ENCODE measurements at regions not wholly inside any gene's neighbourhood (a gene's known extent, or its start where the extent isn't known, plus 50 kb on each side); places are given as distances from the start of the nearest gene placed in this dataset.

DNA sequence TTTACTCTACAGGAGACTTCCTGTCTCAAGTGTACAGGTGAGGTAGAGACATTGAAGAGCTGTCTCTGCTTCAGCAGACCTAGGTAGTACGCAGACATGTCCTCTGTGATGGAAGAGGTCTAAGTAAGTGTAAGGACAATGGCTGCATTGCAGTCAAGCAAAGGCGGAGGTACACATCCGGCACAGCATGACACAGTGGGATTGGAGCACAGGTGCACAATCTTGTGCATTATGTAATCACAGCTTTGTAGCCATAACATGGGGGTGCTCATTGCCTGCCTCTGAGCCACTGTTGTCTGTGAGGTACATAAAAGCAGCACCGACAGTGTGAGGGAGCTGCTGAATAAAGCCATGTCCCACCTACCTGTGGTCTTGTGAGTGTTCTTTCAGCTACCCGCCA, 66.4 kb upstream of the CCDC190 start:
- Histone ChIP-seq H3K4me1 (ENCODE audit: insufficient read depth, low read length) (no peaks in the 10 kb centered on the region), H3K27me3 (ENCODE audit: control insufficient read depth in 1 of 2, insufficient read depth in 2 of 2, low read length in 2 of 2) (peaks cover 0 to 2% of the 10 kb centered on the region in 2 experiments), H3K9me3 (ENCODE audit: control insufficient read depth in 1 of 2, insufficient read depth in 1 of 2, low read length in 2 of 2) (no peaks in the 10 kb centered on the region), H3K36me3 (ENCODE audit: insufficient read depth, low read length) (no peaks in the 10 kb centered on the region), H3K4me3 (ENCODE audit: low read length) (no peak overlapping the region), H3K27ac (ENCODE audit: low read depth in 1 of 2, low read length in 2 of 2) (no peak overlapping the region)
- POLR2A ChIA-PET = no interaction called here
- Mint-ChIP-seq H3K9me3 (no peaks in the 10 kb centered on the region), H3K27ac (no peak overlapping the region), H3K4me3 (no peak overlapping the region), H3K4me1 (ENCODE audit: low read depth) (no peaks in the 10 kb centered on the region), H3K27me3 (peaks cover 9% of the 10 kb centered on the region), H3K36me3 (ENCODE audit: low read depth) (no peaks in the 10 kb centered on the region)
- CTCF ChIA-PET = no interaction called here
- TF ChIP-seq, protein P1, sequence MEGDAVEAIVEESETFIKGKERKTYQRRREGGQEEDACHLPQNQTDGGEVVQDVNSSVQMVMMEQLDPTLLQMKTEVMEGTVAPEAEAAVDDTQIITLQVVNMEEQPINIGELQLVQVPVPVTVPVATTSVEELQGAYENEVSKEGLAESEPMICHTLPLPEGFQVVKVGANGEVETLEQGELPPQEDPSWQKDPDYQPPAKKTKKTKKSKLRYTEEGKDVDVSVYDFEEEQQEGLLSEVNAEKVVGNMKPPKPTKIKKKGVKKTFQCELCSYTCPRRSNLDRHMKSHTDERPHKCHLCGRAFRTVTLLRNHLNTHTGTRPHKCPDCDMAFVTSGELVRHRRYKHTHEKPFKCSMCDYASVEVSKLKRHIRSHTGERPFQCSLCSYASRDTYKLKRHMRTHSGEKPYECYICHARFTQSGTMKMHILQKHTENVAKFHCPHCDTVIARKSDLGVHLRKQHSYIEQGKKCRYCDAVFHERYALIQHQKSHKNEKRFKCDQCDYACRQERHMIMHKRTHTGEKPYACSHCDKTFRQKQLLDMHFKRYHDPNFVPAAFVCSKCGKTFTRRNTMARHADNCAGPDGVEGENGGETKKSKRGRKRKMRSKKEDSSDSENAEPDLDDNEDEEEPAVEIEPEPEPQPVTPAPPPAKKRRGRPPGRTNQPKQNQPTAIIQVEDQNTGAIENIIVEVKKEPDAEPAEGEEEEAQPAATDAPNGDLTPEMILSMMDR (IDR thresholded peaks at IDR 0.05) = no peak
- DNase-seq (no peak), ATAC-seq (ENCODE audit: poor library complexity) (no peak)
- intact Hi-C loops (cut with DNase I, micrococcal nuclease) = no loop called here

DNA sequence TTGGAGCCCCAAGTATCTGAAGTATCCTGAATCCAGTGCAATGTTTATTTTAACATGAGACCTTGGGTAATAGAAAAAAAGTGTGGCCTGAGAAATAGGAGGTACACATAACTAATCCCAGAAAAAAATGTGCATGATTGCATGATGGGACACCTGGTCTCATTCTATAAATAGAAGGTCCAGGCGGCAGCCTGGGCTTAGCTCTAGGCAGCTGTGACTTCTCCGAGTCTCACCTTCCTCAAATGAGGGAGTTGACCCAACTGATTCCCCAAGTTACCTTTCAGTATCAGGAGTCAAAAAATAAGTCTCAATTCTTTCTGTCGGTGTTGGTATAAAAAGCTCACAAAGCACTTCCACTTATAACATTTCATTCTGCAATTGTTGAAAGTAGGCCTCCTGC, 65.9 kb upstream of the CCDC190 start:
- no peak overlapping the region for H3K27ac ChIP-seq (ENCODE audit: low read depth in 1 of 2, low read length in 2 of 2)
- TF ChIP-seq, protein P1 (IDR thresholded peaks at IDR 0.05) = no peak
- H3K9me3 ChIP-seq (ENCODE audit: control insufficient read depth in 1 of 2, insufficient read depth in 1 of 2, low read length in 2 of 2) = no peaks in the 10 kb centered on the region
- Mint-ChIP-seq H3K4me3 (no peak overlapping the region), H3K27me3 (peaks cover 9% of the 10 kb centered on the region), H3K4me1 (ENCODE audit: low read depth) (no peaks in the 10 kb centered on the region), H3K27ac (no peak overlapping the region), H3K36me3 (ENCODE audit: low read depth) (no peaks in the 10 kb centered on the region), H3K9me3 (no peaks in the 10 kb centered on the region)
- H3K4me3 ChIP-seq (ENCODE audit: low read length) = no peak overlapping the region
- CTCF ChIA-PET = no interaction called here
- POLR2A ChIA-PET = no interaction called here
- no peaks in the 10 kb centered on the region for H3K4me1 ChIP-seq (ENCODE audit: insufficient read depth, low read length)
- no peaks in the 10 kb centered on the region for H3K36me3 ChIP-seq (ENCODE audit: insufficient read depth, low read length)
- intact Hi-C loops (cut with DNase I, micrococcal nuclease) = no loop called here
- H3K27me3 ChIP-seq (ENCODE audit: control insufficient read depth in 1 of 2, insufficient read depth in 2 of 2, low read length in 2 of 2) = peaks cover 0 to 2% of the 10 kb centered on the region in 2 experiments
- DNase-seq (no peak), ATAC-seq (ENCODE audit: poor library complexity) (no peak)

DNA sequence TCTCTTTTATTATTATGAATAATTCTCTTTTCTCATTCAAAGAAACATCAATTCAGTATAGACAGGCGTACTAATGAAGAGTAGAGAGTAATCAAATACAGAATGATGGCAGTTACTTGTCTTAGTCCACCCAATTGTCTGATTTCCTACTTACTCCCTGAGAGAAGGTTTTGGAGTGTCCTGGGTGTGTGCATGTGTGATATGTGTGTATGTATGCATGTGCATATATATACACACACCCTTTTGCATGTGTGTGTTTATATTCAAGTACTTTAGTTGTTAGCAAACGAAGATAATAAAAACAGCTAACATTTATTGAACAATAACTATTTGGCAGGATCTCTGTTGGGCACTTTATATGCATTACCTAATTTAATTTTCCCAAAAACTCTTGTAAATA, 63.2 kb upstream of the CCDC190 start:
- CTCF ChIA-PET = no interaction called here
- TF ChIP-seq, protein P1 (IDR thresholded peaks at IDR 0.05) = no peak
- Histone ChIP-seq H3K36me3 (ENCODE audit: insufficient read depth, low read length) (no peaks in the 10 kb centered on the region), H3K27ac (ENCODE audit: low read depth in 1 of 2, low read length in 2 of 2) (no peak overlapping the region), H3K4me3 (ENCODE audit: low read length) (no peak overlapping the region), H3K9me3 (ENCODE audit: control insufficient read depth in 1 of 2, insufficient read depth in 1 of 2, low read length in 2 of 2) (no peaks in the 10 kb centered on the region), H3K4me1 (ENCODE audit: insufficient read depth, low read length) (no peaks in the 10 kb centered on the region), H3K27me3 (ENCODE audit: control insufficient read depth in 1 of 2, insufficient read depth in 2 of 2, low read length in 2 of 2) (peaks cover 0 to 2% of the 10 kb centered on the region in 2 experiments)
- ATAC-seq (ENCODE audit: poor library complexity) = no peak
- POLR2A ChIA-PET = no interaction called here
- no peaks in the 10 kb centered on the region for H3K9me3 Mint-ChIP-seq
- intact Hi-C loops (cut with DNase I, micrococcal nuclease) = no loop called here
- no peak overlapping the region for H3K27ac Mint-ChIP-seq
- no peak for DNase-seq
- no peak overlapping the region for H3K4me3 Mint-ChIP-seq
- no peaks in the 10 kb centered on the region for H3K4me1 Mint-ChIP-seq (ENCODE audit: low read depth)
- no peaks in the 10 kb centered on the region for H3K36me3 Mint-ChIP-seq (ENCODE audit: low read depth)
- peaks cover 5% of the 10 kb centered on the region for H3K27me3 Mint-ChIP-seq

All from CD4-positive, alpha-beta T cell (primary cell).